ENCODE measurements at regions not wholly inside any gene's neighbourhood (a gene's known extent, or its start where the extent isn't known, plus 50 kb on each side); places are given as distances from the start of the nearest gene placed in this dataset.
A peak's percentile ranks its signal among the peaks of the same experiment; 100 is the strongest.

DNA sequence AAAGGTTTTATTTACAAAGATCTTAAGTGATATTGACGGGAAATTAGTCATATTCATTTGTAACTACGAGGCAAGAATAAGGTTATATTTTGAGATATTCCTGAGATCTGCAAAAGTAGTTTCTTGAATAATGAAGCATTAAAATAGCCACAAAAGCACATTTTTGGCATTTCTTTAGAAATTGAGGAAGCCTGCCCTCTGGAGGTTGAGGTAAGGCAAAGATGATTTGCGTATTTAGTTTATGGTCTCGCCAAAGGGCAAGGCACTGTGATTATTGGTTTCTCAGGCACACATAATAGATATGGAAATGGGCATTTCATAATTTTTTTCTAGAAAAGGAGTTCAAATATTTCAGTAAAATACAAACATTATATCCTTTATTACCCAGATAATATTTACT is 143.7 kb upstream of the RPRM start:
- H3K4me3 ChIP-seq (ENCODE audit: low read length) = no peak overlapping the region
- no peak overlapping the region for H3K4me2 ChIP-seq (ENCODE audit: low read length)
- H3F3A ChIP-seq (ENCODE audit: insufficient read depth, low read length, poor library complexity, severe bottlenecking) = no peaks in the 10 kb centered on the region
- no peak overlapping the region for H2AFZ ChIP-seq (ENCODE audit: low read depth, low read length)
- H3K27me3 ChIP-seq (ENCODE audit: insufficient read depth, low read depth, low read length) = no peaks in the 10 kb centered on the region
- H3K9ac ChIP-seq (ENCODE audit: low read length) = no peak overlapping the region
- TF ChIP-seq, protein P1, sequence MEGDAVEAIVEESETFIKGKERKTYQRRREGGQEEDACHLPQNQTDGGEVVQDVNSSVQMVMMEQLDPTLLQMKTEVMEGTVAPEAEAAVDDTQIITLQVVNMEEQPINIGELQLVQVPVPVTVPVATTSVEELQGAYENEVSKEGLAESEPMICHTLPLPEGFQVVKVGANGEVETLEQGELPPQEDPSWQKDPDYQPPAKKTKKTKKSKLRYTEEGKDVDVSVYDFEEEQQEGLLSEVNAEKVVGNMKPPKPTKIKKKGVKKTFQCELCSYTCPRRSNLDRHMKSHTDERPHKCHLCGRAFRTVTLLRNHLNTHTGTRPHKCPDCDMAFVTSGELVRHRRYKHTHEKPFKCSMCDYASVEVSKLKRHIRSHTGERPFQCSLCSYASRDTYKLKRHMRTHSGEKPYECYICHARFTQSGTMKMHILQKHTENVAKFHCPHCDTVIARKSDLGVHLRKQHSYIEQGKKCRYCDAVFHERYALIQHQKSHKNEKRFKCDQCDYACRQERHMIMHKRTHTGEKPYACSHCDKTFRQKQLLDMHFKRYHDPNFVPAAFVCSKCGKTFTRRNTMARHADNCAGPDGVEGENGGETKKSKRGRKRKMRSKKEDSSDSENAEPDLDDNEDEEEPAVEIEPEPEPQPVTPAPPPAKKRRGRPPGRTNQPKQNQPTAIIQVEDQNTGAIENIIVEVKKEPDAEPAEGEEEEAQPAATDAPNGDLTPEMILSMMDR (IDR thresholded peaks at IDR 0.05; ENCODE audit: poor library complexity, severe bottlenecking) = peak; percentile 17
- TF ChIP-seq TAF1 (IDR thresholded peaks at IDR 0.05; ENCODE audit: low read depth) = no peak
- no peaks in the 10 kb centered on the region for H4K20me1 ChIP-seq (ENCODE audit: insufficient read depth)
- no peaks in the 10 kb centered on the region for H3K9me3 ChIP-seq (ENCODE audit: low read length)
- no peaks in the 10 kb centered on the region for H3K36me3 ChIP-seq (ENCODE audit: insufficient read depth, low read length)
- no peak overlapping the region for H3K27ac ChIP-seq (ENCODE audit: low read length)
- H3K9me2 ChIP-seq (ENCODE audit: insufficient read depth, low read length) = no peaks in the 10 kb centered on the region
- no peaks in the 10 kb centered on the region for H3K79me2 ChIP-seq (replicated peaks; ENCODE audit: insufficient read depth, low read length)

DNA sequence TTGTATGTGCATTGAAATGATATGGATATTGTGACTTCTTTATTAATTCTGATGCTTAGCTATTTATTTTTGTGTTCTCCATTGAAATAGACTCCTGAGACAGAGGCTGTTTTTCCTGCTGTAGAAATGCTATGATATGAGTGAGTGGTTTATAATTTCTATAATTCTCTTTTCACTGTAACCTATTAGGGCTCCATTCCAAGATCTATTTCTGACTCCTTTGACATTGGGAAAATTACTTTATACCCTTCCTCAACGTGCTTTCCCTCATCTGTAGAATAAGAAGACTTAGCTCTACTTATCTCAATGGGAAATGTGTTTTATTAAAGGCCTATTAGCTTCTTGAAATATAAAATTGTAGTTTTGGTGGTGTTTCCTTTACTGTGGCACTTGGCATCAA is 144.5 kb upstream of the RPRM start:
- H3K36me3 ChIP-seq (ENCODE audit: insufficient read depth, low read length) = no peaks in the 10 kb centered on the region
- H3K27me3 ChIP-seq (ENCODE audit: insufficient read depth, low read depth, low read length) = no peaks in the 10 kb centered on the region
- no peak overlapping the region for H3K27ac ChIP-seq (ENCODE audit: low read length)
- no peak overlapping the region for H3K4me2 ChIP-seq (ENCODE audit: low read length)
- H2AFZ ChIP-seq (ENCODE audit: low read depth, low read length) = no peak overlapping the region
- TF ChIP-seq TAF1 (IDR thresholded peaks at IDR 0.05; ENCODE audit: low read depth) = no peak
- peak; percentile 69 for TF ChIP-seq POLR2AphosphoS5 (IDR thresholded peaks at IDR 0.05)
- peak; percentile 65 for TF ChIP-seq EP300 (conservative IDR thresholded peaks at IDR 0.05; ENCODE audit: poor library complexity, severe bottlenecking)
- no peaks in the 10 kb centered on the region for H4K20me1 ChIP-seq (ENCODE audit: insufficient read depth)
- no peaks in the 10 kb centered on the region for H3K79me2 ChIP-seq (replicated peaks; ENCODE audit: insufficient read depth, low read length)
- no peak overlapping the region for H3K4me3 ChIP-seq (ENCODE audit: low read length)
- H3F3A ChIP-seq (ENCODE audit: insufficient read depth, low read length, poor library complexity, severe bottlenecking) = no peaks in the 10 kb centered on the region
- H3K9me3 ChIP-seq (ENCODE audit: low read length) = no peaks in the 10 kb centered on the region
- H3K9ac ChIP-seq (ENCODE audit: low read length) = no peak overlapping the region
- H3K9me2 ChIP-seq (ENCODE audit: insufficient read depth, low read length) = no peaks in the 10 kb centered on the region

DNA sequence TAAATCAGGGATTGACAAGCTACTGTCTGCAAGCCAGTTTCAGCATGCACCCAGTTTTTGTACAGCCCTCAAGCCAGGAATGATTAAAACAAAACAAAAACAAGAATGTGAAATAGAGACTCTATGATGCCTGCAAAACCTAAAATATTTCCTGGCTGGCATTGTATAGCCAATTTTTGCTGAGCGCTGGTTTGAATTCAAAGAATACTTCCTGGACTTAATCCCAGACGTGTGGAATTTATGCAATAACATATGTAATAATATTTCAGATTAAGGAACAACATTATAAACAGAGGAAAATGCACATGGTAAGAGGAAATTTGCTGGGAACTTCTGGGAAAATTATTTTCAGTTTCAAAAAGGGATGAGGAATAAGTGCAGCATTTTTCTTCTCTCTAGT is 148.1 kb upstream of the RPRM start:
- Histone ChIP-seq H3K9me3 (ENCODE audit: low read length) (no peaks in the 10 kb centered on the region), H3K27ac (ENCODE audit: low read length) (no peak overlapping the region), H4K20me1 (ENCODE audit: insufficient read depth) (no peaks in the 10 kb centered on the region), H3K4me2 (ENCODE audit: low read length) (no peak overlapping the region), H3K36me3 (ENCODE audit: insufficient read depth, low read length) (no peaks in the 10 kb centered on the region), H3K27me3 (ENCODE audit: insufficient read depth, low read depth, low read length) (no peaks in the 10 kb centered on the region), H3K9ac (ENCODE audit: low read length) (no peak overlapping the region), H3K4me3 (ENCODE audit: low read length) (no peak overlapping the region), H3K79me2 (replicated peaks; ENCODE audit: insufficient read depth, low read length) (no peaks in the 10 kb centered on the region), H3F3A (ENCODE audit: insufficient read depth, low read length, poor library complexity, severe bottlenecking) (no peaks in the 10 kb centered on the region), H2AFZ (ENCODE audit: low read depth, low read length) (no peak overlapping the region), H3K9me2 (ENCODE audit: insufficient read depth, low read length) (no peaks in the 10 kb centered on the region)
- TF ChIP-seq RAD21 (conservative IDR thresholded peaks at IDR 0.05) (no peak), EZH2 (IDR thresholded peaks at IDR 0.05; ENCODE audit: borderline replicate concordance, insufficient read depth, low read length, poor library complexity, severe bottlenecking) (no peak), POLR2AphosphoS5 (IDR thresholded peaks at IDR 0.05) (no peak), MXI1 (conservative IDR thresholded peaks at IDR 0.05; ENCODE audit: poor library complexity, severe bottlenecking) (no peak), EP300 (conservative IDR thresholded peaks at IDR 0.05; ENCODE audit: poor library complexity, severe bottlenecking) (no peak)
- TF ChIP-seq, protein P2, sequence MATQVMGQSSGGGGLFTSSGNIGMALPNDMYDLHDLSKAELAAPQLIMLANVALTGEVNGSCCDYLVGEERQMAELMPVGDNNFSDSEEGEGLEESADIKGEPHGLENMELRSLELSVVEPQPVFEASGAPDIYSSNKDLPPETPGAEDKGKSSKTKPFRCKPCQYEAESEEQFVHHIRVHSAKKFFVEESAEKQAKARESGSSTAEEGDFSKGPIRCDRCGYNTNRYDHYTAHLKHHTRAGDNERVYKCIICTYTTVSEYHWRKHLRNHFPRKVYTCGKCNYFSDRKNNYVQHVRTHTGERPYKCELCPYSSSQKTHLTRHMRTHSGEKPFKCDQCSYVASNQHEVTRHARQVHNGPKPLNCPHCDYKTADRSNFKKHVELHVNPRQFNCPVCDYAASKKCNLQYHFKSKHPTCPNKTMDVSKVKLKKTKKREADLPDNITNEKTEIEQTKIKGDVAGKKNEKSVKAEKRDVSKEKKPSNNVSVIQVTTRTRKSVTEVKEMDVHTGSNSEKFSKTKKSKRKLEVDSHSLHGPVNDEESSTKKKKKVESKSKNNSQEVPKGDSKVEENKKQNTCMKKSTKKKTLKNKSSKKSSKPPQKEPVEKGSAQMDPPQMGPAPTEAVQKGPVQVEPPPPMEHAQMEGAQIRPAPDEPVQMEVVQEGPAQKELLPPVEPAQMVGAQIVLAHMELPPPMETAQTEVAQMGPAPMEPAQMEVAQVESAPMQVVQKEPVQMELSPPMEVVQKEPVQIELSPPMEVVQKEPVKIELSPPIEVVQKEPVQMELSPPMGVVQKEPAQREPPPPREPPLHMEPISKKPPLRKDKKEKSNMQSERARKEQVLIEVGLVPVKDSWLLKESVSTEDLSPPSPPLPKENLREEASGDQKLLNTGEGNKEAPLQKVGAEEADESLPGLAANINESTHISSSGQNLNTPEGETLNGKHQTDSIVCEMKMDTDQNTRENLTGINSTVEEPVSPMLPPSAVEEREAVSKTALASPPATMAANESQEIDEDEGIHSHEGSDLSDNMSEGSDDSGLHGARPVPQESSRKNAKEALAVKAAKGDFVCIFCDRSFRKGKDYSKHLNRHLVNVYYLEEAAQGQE (IDR thresholded peaks at IDR 0.05; ENCODE audit: borderline replicate concordance) = no peak
- TF ChIP-seq, protein P1 (IDR thresholded peaks at IDR 0.05; ENCODE audit: poor library complexity, severe bottlenecking) = no peak

Data from neural cell (in vitro differentiated cells).